ENCODE measurements at regions not wholly inside any gene's neighbourhood (a gene's known extent, or its start where the extent isn't known, plus 50 kb on each side); places are given as distances from the start of the nearest gene placed in this dataset.

DNA sequence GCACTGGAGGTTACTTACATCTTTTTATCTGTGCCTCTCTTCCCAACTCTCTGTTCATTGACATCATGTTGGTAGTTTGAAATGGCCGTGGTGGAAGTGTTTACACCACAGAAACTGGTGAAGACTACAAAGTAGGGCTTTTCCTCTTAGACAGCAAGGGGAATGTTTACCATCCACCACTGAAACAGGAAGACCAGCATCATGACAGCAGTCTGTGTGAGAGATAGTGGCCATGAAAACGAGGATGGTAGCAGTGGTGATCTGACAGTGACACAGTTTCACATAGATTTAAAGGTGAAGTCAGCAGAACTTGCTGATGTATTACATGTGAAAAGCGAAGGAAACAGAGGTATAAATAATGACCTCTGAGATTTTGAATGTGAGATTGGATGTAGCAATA lies 115.7 kb downstream of the CCDC71L start:
- Histone ChIP-seq H3K79me2 (ENCODE audit: insufficient read depth, low read length) (no peaks in the 10 kb centered on the region), H2AFZ (ENCODE audit: insufficient read depth, low read depth, low read length, poor library complexity, severe bottlenecking) (no peak overlapping the region), H3K9me3 (replicated peaks in 1 of 2; ENCODE audit: control insufficient read depth in 1 of 2, insufficient read depth in 1 of 2, low read length in 2 of 2) (no peaks in the 10 kb centered on the region), H3K27ac (ENCODE audit: low read depth in 1 of 2, low read length in 2 of 2) (no peak overlapping the region), H3K4me3 (replicated peaks in 1 of 3; ENCODE audit: low read depth in 2 of 3, low read length in 3 of 3) (no peak overlapping the region), H3K36me3 (replicated peaks in 1 of 2; ENCODE audit: control insufficient read depth in 1 of 2, insufficient read depth in 2 of 2, low read length in 2 of 2) (no peaks in the 10 kb centered on the region), H3K4me2 (replicated peaks; ENCODE audit: extremely low read depth, low read length, poor library complexity, severe bottlenecking) (no peak overlapping the region), H3K27me3 (ENCODE audit: control insufficient read depth in 2 of 2, insufficient read depth in 2 of 2, low read length in 2 of 2) (no peaks in the 10 kb centered on the region), H4K20me1 (ENCODE audit: insufficient read depth, low read length) (no peaks in the 10 kb centered on the region), H3K9ac (ENCODE audit: insufficient read depth, low read length, poor library complexity, severe bottlenecking) (no peak overlapping the region), H3K4me1 (ENCODE audit: control insufficient read depth in 1 of 2, insufficient read depth in 2 of 2, low read length in 2 of 2) (peaks cover 0 to 5% of the 10 kb centered on the region in 2 donors)
- Mint-ChIP-seq H3K9me3 (no peaks in the 10 kb centered on the region), H3K4me3 (no peak overlapping the region), H3K27me3 (ENCODE audit: low read depth in 3 of 3) (peaks cover 0 to 5% (median 0%) of the 10 kb centered on the region in 3 donors), H3K36me3 (no peaks in the 10 kb centered on the region), H3K27ac (peak overlapping the region in 1 of 7 donors; percentile 38), H3K4me1 (peaks cover 8% of the 10 kb centered on the region)
- intact Hi-C loops (cut with micrococcal nuclease): loop anchor here (10.0 kb wide), 2 partner anchors 110 to 190 kb away; no protein-coding TSS in a partner anchor
- TF ChIP-seq CTCF (IDR thresholded peaks at IDR 0.05): no peak
- DNase-seq: no peak
- WGBS (ENCODE audit: insufficient coverage): 70% methylated on average over 2 of the region's 3 CpGs

GRCh38 chr7:106543221-106543757 lies 117.7 kb downstream of the CCDC71L start:
- no peaks in the 10 kb centered on the region for H3K79me2 ChIP-seq (ENCODE audit: insufficient read depth, low read length)
- no peak for TF ChIP-seq CTCF (IDR thresholded peaks at IDR 0.05)
- H3K27ac Mint-ChIP-seq: no peak overlapping the region
- no peak for DNase-seq
- no peaks in the 10 kb centered on the region for H4K20me1 ChIP-seq (ENCODE audit: insufficient read depth, low read length)
- no peak overlapping the region for H3K27ac ChIP-seq (ENCODE audit: low read depth in 1 of 2, low read length in 2 of 2)
- no peak overlapping the region for H3K4me3 ChIP-seq (replicated peaks in 1 of 3; ENCODE audit: low read depth in 2 of 3, low read length in 3 of 3)
- no peaks in the 10 kb centered on the region for H3K9me3 ChIP-seq (replicated peaks in 1 of 2; ENCODE audit: control insufficient read depth in 1 of 2, insufficient read depth in 1 of 2, low read length in 2 of 2)
- peaks cover 0 to 5% of the 10 kb centered on the region in 2 donors for H3K4me1 ChIP-seq (ENCODE audit: control insufficient read depth in 1 of 2, insufficient read depth in 2 of 2, low read length in 2 of 2)
- no peak overlapping the region for H3K9ac ChIP-seq (ENCODE audit: insufficient read depth, low read length, poor library complexity, severe bottlenecking)
- H3K27me3 ChIP-seq (ENCODE audit: control insufficient read depth in 2 of 2, insufficient read depth in 2 of 2, low read length in 2 of 2): no peaks in the 10 kb centered on the region
- H3K27me3 Mint-ChIP-seq (ENCODE audit: low read depth in 3 of 3): peaks cover 0 to 5% (median 0%) of the 10 kb centered on the region in 3 donors
- peaks cover 8% of the 10 kb centered on the region for H3K4me1 Mint-ChIP-seq
- H3K4me2 ChIP-seq (replicated peaks; ENCODE audit: extremely low read depth, low read length, poor library complexity, severe bottlenecking): no peak overlapping the region
- intact Hi-C loops (cut with micrococcal nuclease): loop anchor here (5.0 to 10.0 kb wide), 3 partner anchors 112 to 192 kb away; no protein-coding TSS in a partner anchor
- no peaks in the 10 kb centered on the region for H3K9me3 Mint-ChIP-seq
- H3K36me3 Mint-ChIP-seq: no peaks in the 10 kb centered on the region
- WGBS (ENCODE audit: insufficient coverage): 89% methylated on average over 3 of the region's 3 CpGs
- peak overlapping the region; percentile 4 for H2AFZ ChIP-seq (ENCODE audit: insufficient read depth, low read depth, low read length, poor library complexity, severe bottlenecking)
- no peaks in the 10 kb centered on the region for H3K36me3 ChIP-seq (replicated peaks in 1 of 2; ENCODE audit: control insufficient read depth in 1 of 2, insufficient read depth in 2 of 2, low read length in 2 of 2)
- no peak overlapping the region for H3K4me3 Mint-ChIP-seq
